Activated T-helper 17 cell treated with anti-CD3 and anti-CD28 coated beads, Interleukin-2, amount 50 U/mL, for 72 hours (primary cell): ENCODE measurements at regions not wholly inside any gene's neighbourhood (a gene's known extent, or its start where the extent isn't known, plus 50 kb on each side); places are given as distances from the start of the nearest gene placed in this dataset.
"Not testable (repeated sequence)": the region's sequence is repeated elsewhere in the genome, so short reads cannot be mapped to it uniquely, and the experiment has no call there.

ENCODE experiments used
- ATAC-seq: fragments of 150-1000 bp; cut with Tn5 transposase; replicated peaks from 2 replicates; pipeline ENCODE4 v1.10.0; 2021; ENCODE audit warnings: mild to moderate bottlenecking, moderate library complexity
- H3K27ac Mint-ChIP-seq: one replicate; pipeline ENCODE4 v1.8.0; 2022; ENCODE audit warnings: mixed read lengths
- H3K27me3 Mint-ChIP-seq: one replicate; pipeline ENCODE4 v1.8.0; 2022; ENCODE audit warnings: mixed read lengths
- H3K36me3 Mint-ChIP-seq: one replicate; pipeline ENCODE4 v1.8.0; 2022; ENCODE audit warnings: low read depth, mild to moderate bottlenecking, mixed read lengths
- H3K4me1 Mint-ChIP-seq: one replicate; pipeline ENCODE4 v1.8.0; 2022; ENCODE audit warnings: mixed read lengths
- H3K4me3 Mint-ChIP-seq: one replicate; pipeline ENCODE4 v1.8.0; 2022; ENCODE audit warnings: mild to moderate bottlenecking, mixed read lengths
- H3K9me3 Mint-ChIP-seq: one replicate; pipeline ENCODE4 v1.8.0; 2022; ENCODE audit warnings: mixed read lengths

DNA sequence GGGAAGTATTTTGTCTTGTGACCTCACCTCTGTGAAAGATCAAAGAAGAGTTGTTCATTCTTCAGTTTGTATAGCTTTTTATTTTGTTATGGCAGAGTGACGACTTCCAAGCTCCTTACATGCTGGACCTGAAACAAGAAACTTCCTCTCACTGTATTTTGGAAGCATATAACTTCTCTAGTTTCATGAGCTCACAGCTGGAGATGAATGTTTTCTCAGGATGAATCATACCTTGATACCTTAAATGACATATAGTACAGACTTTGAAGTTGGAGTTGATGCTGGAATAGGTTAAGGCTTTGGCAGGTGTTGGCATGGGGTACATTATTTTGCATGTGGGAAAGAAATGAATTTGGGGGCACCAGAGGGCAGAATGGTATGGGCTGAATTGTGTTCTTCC, 112.5 kb downstream of the SLC25A46 start:
- H3K4me3 Mint-ChIP-seq: no peak overlapping the region
- no peak overlapping the region for H3K27ac Mint-ChIP-seq
- no peaks in the 10 kb centered on the region for H3K36me3 Mint-ChIP-seq
- no peak for ATAC-seq
- H3K27me3 Mint-ChIP-seq: peaks cover 8% of the 10 kb centered on the region
- H3K4me1 Mint-ChIP-seq: no peaks in the 10 kb centered on the region
- peaks cover 5% of the 10 kb centered on the region for H3K9me3 Mint-ChIP-seq

DNA sequence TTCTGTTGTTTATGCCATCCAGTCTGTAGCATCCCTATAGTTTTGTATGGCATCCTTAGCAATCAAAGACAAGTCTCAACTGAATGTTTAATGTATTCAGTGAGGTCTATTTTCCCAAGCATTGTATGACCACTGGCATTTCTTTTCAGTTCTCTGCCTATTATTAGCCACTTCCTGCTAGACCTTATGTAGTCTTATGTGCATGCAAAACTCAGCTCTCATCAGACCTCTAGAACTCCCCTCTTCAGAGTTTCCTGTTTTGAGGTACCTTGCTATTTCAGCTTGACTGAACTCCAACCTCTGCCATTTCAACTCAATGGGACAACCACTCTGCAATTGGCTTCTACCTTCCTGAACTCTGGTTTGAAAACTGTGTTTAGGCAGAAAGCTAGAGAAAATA, 113.2 kb downstream of the SLC25A46 start:
- H3K27me3 Mint-ChIP-seq: peaks cover 8% of the 10 kb centered on the region
- H3K4me3 Mint-ChIP-seq: no peak overlapping the region
- no peak for ATAC-seq

DNA sequence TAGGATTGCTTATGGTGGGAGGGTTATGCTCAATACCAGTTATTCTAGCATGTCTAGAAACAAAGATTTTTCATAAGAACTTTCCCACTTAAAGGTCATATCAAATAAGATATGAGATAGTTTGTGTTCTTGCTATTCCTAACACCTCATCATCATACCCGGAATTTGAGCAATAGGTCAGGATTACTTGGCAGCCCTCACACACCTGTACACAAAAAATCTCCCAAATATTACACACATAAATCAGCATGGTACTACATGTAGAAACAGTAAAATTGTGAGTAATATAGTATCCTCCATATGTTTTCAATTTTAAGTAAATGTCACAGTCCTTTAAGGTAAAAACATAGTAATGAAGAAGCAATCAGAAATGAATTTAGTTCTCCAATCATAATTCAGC, 113.7 kb downstream of the SLC25A46 start:
- Mint-ChIP-seq H3K4me1 (no peaks in the 10 kb centered on the region), H3K4me3 (no peak overlapping the region)

More for the DNA sequence above, 113.2 kb downstream of the SLC25A46 start:
- no peaks in the 10 kb centered on the region for H3K36me3 Mint-ChIP-seq
- peaks cover 5% of the 10 kb centered on the region for H3K9me3 Mint-ChIP-seq
- H3K4me1 Mint-ChIP-seq: no peaks in the 10 kb centered on the region
- H3K27ac Mint-ChIP-seq: no peak overlapping the region

DNA sequence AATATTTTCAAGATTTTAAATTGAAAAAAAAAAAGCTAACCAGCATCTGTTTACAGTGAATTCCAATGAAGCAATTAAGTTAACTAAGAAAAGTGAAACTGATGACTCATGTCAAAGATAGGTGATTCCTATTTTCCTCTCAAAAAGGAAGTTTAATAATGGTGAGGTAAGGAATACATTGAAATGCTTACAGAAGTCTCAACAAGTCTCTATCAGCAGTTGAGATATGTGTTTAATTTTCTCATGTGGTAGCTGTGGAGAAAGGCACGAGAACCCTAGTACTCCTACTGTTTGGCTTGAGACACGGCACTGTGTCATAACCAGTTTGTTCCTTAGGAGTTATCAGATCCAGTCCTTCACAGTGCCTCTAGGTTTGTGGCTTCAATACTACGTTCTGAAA, 114.5 kb downstream of the SLC25A46 start:
- Mint-ChIP-seq H3K9me3 (peaks cover 5% of the 10 kb centered on the region), H3K36me3 (no peaks in the 10 kb centered on the region), H3K27ac (no peak overlapping the region), H3K4me3 (no peak overlapping the region), H3K4me1 (no peaks in the 10 kb centered on the region), H3K27me3 (peaks cover 8% of the 10 kb centered on the region)
- ATAC-seq: no peak

More for the DNA sequence above, 113.7 kb downstream of the SLC25A46 start:
- Mint-ChIP-seq H3K27me3 (peaks cover 8% of the 10 kb centered on the region), H3K9me3 (peaks cover 5% of the 10 kb centered on the region), H3K36me3 (no peaks in the 10 kb centered on the region), H3K27ac (no peak overlapping the region)
- ATAC-seq: no peak

DNA sequence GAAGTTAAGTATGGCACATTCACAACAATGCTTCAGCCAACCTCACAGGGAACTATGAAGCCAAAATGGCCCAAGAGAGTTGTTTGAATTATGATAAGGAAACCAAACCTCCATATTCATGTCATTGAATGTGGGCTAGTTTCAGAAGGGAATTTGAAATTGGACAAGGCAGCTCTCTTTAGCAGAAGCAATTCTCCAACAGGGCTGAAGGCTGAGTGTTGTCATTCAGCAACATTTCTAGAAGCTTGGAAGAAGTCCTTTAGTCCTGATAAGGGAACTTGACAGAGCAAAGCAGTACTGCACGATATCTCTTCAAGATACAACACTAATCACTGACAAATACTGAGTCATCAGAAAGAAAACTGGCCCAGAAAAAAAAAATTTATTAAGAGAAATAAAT, 115.4 kb downstream of the SLC25A46 start:
- Mint-ChIP-seq H3K4me1 (no peaks in the 10 kb centered on the region), H3K27ac (no peak overlapping the region), H3K4me3 (no peak overlapping the region), H3K9me3 (peaks cover 5% of the 10 kb centered on the region), H3K27me3 (peaks cover 8% of the 10 kb centered on the region), H3K36me3 (no peaks in the 10 kb centered on the region)
- no peak for ATAC-seq

DNA sequence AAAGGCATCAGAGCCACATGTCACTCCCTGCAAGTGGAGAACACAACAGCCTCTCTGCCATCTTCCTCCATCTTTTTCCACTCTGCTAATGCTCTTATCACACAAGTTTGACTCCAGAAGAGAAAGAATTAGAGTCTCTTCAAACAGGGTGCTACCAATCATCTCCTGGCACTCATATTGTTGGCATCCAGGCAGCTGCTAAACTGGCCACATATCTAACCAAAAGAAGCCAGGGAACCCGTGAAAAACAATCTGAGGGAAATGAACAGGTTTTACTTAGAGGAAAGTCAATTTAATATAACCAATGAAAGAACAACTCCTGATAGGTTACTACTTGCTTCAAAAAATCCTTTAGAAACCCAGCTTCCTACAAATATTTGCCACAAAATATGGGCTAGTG, 117.2 kb downstream of the SLC25A46 start:
- Mint-ChIP-seq H3K36me3 (no peaks in the 10 kb centered on the region), H3K27me3 (peaks cover 14% of the 10 kb centered on the region), H3K4me3 (no peak overlapping the region), H3K9me3 (peaks cover 5% of the 10 kb centered on the region), H3K4me1 (no peaks in the 10 kb centered on the region), H3K27ac (no peak overlapping the region)
- ATAC-seq: no peak

DNA sequence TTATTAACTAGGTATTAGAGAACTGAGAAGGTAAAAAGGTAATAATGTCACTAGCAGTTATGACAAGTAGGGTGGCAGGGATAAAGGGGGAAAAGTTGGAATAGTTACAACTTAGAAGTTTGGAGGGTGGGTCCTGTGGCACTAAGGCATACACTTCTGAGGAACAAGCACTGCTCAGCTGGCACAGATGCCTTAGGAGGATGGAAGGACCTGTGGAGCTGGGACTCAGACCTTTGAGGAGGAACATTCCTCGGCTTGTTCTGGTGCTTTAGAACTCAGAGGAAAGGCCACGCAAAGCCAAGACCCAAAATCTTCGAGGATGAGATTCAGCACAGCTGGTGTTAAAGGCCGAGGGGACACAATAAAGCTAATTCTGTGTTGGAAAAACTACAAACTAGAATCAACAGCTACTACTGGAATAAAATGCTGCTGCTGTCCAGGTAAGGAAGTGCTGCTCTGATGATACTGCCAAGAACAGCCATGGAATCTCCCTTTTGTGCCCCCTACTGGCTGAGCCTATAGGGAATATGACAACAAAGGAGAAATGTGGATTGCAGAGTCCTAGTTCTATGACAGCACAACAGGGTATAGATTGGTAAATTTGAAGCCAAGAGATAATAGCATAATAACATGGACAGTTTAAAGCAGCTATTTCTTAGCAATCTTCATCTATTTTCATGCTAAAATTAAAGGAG, 126.7 kb downstream of the SLC25A46 start:
- H3K27ac Mint-ChIP-seq: no peak overlapping the region
- no peak overlapping the region for H3K4me3 Mint-ChIP-seq
- peaks cover 14% of the 10 kb centered on the region for H3K27me3 Mint-ChIP-seq
- no peaks in the 10 kb centered on the region for H3K36me3 Mint-ChIP-seq
- no peaks in the 10 kb centered on the region for H3K9me3 Mint-ChIP-seq
- no peaks in the 10 kb centered on the region for H3K4me1 Mint-ChIP-seq
- ATAC-seq: no peak

DNA sequence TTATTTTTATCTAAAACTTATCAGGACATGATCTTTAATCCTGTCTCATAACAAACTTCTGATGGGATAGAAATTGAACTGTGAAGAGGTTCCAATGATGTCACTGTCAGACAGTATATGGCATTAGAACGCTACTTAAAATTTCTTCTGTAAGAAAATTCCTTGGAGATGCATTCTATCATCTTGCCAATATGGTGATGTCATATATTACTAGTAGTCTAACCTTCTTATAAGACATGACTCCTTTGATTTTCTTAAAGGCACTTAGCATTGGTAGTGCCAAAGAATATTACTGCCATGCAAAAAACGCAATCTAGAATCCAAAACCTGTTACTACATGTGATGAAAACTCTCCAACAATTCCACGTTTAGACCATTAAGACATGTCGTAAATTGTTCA, 131.1 kb downstream of the SLC25A46 start:
- no peaks in the 10 kb centered on the region for H3K9me3 Mint-ChIP-seq
- H3K27me3 Mint-ChIP-seq: peaks cover 7% of the 10 kb centered on the region
- H3K36me3 Mint-ChIP-seq: no peaks in the 10 kb centered on the region
- H3K4me1 Mint-ChIP-seq: no peaks in the 10 kb centered on the region
- no peak overlapping the region for H3K4me3 Mint-ChIP-seq
- no peak for ATAC-seq
- H3K27ac Mint-ChIP-seq: no peak overlapping the region

DNA sequence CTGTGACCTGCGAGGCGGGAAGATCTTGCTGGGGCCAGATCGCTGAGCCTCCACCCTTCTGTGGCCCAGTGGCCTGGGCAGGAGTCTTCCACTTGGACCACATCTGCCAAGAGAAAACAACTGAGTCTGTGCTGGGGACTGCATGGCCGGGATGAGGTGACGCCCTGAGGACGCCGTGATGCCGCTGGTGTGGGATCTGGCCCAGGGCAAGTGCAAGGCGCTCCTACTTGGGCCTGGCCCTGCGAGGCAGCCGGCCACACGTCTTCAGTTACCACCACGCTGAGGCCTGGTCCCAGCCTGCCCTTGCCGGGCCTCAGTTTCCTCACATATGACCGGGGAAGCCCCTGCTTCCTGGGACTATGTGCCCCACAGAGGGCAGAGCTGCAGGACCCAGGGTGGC, 133.4 kb downstream of the SLC25A46 start:
- Mint-ChIP-seq H3K27ac (no peak overlapping the region), H3K27me3 (no peaks in the 10 kb centered on the region), H3K36me3 (no peaks in the 10 kb centered on the region), H3K9me3 (no peaks in the 10 kb centered on the region), H3K4me3 (no peak overlapping the region), H3K4me1 (no peaks in the 10 kb centered on the region)
- ATAC-seq: no peak

DNA sequence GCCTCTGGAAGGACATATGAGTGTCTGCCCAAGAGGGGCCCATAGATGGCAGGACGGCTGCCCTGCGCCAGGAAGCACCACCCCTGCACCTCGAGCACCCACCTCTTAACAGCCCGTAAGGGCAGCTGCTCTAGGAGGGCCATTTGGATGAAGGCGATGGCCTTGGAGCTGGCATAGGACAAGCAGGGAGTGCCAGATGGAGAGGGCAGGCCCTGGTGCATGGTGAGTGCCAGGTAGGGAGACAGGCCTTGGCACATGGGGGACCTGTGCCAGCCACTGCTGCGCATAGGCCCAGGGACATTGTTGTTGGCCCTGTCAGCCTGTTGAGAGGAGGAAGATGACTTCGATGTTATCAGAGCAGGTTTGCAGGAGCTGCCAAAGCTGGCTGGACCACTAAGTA, 134.2 kb downstream of the SLC25A46 start:
- Mint-ChIP-seq H3K27me3 (no peaks in the 10 kb centered on the region), H3K9me3 (no peaks in the 10 kb centered on the region), H3K36me3 (no peaks in the 10 kb centered on the region), H3K4me3 (no peak overlapping the region), H3K27ac (no peak overlapping the region), H3K4me1 (no peaks in the 10 kb centered on the region)
- ATAC-seq: no peak

DNA sequence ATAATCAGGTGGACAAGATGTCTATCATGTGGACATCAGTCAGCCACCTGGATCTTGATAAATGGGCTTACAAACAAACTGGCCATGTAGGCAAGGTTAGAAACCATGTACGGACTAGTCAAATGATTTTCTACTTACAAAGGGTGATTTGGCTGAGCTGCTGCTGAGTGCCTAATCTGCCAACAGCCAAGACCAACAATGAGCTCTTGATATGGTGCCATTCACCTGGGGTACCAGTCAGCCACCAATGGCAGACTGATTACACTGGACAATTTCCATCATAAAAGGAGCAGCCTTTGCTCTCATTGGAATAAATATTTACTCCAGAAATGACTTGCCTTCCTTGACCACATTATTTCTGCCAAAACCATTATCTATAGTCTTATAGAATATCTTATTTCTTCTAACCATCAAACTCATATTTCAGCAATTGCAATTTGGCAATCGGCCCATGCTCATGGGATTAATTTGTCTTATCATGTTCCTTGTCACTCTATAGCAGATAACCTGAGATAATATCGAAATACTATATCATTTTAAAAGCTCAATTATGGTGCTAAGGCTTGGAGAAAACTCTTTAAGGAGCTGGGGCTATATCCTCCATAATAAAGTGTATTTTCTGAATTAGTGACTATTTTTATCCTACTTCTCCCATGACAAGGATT, 135.1 kb downstream of the SLC25A46 start:
- H3K36me3 Mint-ChIP-seq: no peaks in the 10 kb centered on the region
- H3K4me1 Mint-ChIP-seq: no peaks in the 10 kb centered on the region
- H3K9me3 Mint-ChIP-seq: no peaks in the 10 kb centered on the region
- ATAC-seq: no peak
- H3K4me3 Mint-ChIP-seq: no peak overlapping the region
- no peak overlapping the region for H3K27ac Mint-ChIP-seq
- no peaks in the 10 kb centered on the region for H3K27me3 Mint-ChIP-seq

DNA sequence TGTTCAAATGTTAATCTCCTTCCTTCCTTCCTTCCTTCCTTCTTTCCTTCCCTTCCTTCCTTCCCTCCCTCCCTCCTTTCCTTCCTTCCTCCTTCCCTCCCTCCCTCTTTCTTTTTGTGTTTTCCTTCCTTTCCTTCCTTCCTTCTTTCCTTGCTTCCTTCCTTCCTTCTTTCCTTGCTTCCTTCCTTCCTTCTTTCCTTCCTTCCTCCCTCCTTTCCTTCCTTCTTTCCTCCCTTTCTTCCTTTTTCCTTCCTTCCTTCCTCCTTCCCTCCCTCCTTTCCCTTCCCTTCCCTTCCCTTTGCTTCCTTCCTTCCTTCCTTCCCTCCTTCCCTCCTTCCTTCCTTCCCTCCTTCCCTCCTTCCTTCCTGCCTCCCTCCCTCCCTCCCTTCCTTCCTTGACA, 136.3 kb downstream of the SLC25A46 start:
- not testable (repeated sequence) for H3K9me3 Mint-ChIP-seq, H3K4me3 Mint-ChIP-seq, ATAC-seq, H3K27me3 Mint-ChIP-seq, H3K36me3 Mint-ChIP-seq, H3K27ac Mint-ChIP-seq, H3K4me1 Mint-ChIP-seq

DNA sequence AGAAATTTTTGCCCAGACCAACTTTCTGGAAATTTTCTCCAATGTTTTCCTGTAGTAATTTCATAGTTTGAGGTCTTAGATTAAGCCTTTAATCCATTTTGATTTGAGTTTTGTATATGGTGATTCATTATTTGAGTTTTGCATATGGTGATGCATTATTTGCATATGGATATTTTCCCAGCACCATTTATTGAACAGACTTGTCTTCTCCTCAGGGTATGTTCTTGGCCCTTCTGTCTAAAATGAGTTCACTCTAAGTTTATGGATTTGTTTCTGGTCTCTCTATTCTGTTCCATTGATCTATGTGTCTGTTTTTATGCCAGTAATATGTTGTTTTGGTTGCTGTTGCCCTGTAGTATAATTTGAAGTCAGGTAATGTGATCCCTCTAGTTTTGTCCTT, 139.3 kb downstream of the SLC25A46 start:
- no peaks in the 10 kb centered on the region for H3K9me3 Mint-ChIP-seq
- H3K4me1 Mint-ChIP-seq: no peaks in the 10 kb centered on the region
- H3K36me3 Mint-ChIP-seq: no peaks in the 10 kb centered on the region
- no peaks in the 10 kb centered on the region for H3K27me3 Mint-ChIP-seq
- ATAC-seq: no peak
- H3K4me3 Mint-ChIP-seq: no peak overlapping the region
- no peak overlapping the region for H3K27ac Mint-ChIP-seq

DNA sequence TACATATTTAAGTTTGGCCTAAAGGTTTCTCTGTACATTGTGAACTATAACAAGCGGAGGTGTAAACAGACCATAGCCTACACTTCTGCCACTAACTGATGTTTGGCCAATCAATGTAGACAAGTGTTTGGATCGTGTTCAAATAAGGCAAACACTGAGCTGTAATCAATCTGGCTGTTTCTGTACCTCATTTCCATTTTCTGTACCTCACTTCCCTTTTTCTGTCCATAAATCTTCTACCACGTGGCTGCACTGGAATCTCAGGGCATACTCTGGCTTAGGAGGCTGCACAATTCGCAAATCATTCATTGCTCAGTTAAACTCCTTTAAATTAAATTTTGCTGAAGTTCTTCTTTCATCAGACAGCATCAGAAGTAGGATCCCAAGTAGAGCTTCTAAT, 140.9 kb downstream of the SLC25A46 start:
- Mint-ChIP-seq H3K9me3 (no peaks in the 10 kb centered on the region), H3K4me1 (no peaks in the 10 kb centered on the region), H3K36me3 (no peaks in the 10 kb centered on the region), H3K27me3 (no peaks in the 10 kb centered on the region), H3K27ac (no peak overlapping the region), H3K4me3 (no peak overlapping the region)
- no peak for ATAC-seq

DNA sequence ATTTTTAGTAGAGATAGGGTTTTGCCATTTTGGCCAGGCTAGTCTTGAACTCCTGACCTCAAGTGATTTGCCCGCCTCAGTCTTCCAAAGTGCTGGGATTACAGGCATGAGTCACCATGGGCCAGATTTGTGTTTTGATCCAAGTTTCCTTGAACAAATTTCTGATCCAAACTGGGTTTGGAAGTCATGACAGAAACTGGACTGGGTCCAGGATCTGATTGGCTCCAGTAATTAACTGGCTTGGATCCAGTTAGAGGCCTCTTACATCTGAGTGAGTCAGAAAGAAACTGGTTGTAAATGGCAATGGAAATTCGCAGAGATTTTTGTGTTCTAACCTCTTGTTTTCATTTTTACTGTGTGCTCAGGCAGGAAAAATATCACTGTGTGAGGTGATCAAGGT, 141.6 kb downstream of the SLC25A46 start:
- ATAC-seq: no peak
- no peaks in the 10 kb centered on the region for H3K36me3 Mint-ChIP-seq
- no peak overlapping the region for H3K4me3 Mint-ChIP-seq

More for the DNA sequence above, 141.6 kb downstream of the SLC25A46 start:
- Mint-ChIP-seq H3K9me3 (no peaks in the 10 kb centered on the region), H3K27me3 (no peaks in the 10 kb centered on the region), H3K4me1 (no peaks in the 10 kb centered on the region), H3K27ac (no peak overlapping the region)
